CD4-positive, alpha-beta T cell treated with Interleukin-2 at 100 ng/mL for 4 hours (primary cell): ENCODE measurements at regions not wholly inside any gene's neighbourhood (a gene's known extent, or its start where the extent isn't known, plus 50 kb on each side); places are given as distances from the start of the nearest gene placed in this dataset.

ENCODE experiments used
- DNase-seq: peaks from one replicate; pipeline ENCODE4 v3.0.0-alpha.2; 2020; ENCODE audit warnings: low spot score

DNA sequence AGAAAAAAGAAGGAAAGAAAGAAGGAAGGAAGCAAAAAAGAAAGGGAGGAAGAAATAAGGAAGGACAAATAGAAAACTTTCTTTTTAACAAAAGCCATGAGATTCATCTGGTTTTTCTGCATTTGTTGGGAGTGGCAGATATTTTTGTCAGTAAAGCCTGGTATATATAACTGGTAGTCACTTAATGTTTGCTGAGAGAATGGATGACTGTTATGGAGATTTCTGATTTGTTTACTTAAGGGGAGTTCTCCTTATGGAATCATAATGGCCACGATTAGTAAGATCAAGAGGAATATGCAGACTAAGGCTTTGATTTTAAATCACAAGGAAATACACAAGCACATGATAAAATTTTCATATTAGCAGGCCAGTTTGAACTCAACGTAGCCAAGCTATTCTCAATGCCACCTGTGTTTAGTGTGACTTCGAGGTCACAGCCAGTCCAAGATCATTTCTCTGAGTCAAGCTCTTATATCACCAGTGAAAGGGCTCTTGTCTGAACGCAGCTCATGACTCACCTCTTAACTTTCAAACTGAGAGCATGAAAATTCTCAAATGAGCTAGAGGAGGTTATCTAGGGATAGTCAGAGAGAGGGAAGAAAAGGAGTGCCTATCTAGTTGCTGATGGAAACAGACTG is 445.1 kb upstream of the ZMIZ1 start:
- no peak for DNase-seq

GRCh38 chr10:78624791-78625190 is 444.0 kb upstream of the ZMIZ1 start:
- DNase-seq: no peak

- DNase-seq: no peak
These were observed 442.3 kb upstream of the ZMIZ1 start for GRCh38 chr10:78626471-78626870.

DNA sequence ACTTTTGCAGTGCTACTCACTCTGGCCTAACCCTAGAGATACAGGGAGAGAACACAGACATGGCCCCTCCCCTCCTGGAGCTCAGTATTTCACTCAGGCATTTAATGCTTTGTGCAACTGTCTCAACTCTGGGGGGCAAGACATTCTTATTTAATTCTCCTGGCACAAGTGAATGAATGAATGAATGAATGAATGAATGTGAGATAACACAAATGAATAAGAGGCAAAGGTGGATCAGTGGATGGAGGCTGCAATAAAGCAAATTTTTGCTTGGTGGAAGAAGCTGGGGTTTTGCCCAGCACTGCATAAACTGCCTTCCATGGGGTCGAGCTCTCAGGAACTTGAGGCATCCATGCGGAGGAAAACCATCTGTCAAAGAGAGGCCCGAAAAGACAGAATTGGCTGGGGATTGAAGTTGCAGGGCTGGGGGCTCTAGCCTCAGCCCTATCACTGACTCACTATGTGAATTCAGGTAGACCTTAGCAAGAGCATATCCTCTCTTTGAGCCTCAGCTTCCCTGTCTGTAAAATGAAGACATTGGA is 441.4 kb upstream of the ZMIZ1 start:
- no peak for DNase-seq

GRCh38 chr10:78628976-78629375 is 439.8 kb upstream of the ZMIZ1 start:
- DNase-seq: no peak

DNA sequence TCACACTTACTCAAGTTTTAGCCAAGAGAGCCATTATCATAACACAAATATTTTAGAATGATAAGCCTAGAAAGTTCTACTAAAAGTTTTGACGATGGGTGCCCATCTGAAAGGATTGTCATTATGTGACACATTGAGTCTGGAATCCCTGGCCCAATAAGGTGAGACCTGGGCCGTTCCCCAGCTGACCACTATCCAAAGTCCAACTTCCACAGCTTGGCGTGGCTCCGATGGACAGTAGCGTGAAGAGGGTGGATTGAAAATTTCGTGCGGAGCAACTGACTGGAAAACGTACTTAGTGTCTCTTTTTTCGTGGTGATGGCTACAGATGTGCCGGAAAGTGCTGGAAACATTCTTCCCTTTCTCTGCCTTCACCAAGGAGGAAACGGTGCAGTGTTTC is 439.0 kb upstream of the ZMIZ1 start:
- DNase-seq: no peak

DNA sequence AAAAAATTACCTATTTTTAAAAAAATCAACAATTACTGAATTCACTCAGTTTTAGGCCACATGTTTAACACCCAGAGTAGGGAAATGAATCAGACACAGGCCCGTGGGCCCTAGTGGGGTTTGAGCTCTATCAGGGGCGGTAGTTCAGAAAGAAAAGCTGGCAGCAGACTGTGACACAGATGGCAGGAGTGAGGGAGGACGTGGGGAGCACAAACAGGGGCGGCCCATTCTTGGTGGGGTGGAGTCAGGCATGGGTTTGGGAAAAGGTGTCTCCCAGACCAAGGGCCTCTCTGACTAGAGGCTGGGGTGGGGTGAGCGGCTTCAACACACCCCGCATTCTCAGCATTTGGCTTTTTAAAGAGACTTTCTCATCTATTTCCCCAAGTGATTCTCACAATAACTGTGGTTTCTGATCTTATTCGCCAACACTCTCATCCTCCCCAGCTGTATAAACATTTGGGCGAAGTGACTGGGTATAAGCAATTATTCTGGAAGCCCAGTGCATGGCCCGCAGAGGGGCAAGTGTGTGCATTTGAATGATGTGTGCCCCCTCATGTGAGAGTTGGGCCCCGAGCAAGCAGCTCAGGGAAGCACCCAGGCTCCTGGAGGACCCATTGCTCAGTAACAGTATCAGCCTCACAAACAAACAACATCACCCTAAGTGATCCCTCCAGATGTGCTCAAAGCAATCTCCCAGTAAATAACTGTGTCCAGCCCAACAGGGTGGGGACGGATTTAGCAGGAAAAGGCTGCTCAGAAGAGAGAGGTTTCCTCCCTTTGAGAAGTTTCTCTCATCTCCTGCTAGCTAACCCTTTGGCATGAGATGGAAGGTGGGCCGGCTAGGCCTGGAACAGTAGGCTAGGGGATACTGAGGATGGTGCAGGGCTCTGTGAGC is 437.6 kb upstream of the ZMIZ1 start:
- DNase-seq: no peak

GRCh38 chr10:78634389-78634815 is 434.4 kb upstream of the ZMIZ1 start:
- no peak for DNase-seq

DNA sequence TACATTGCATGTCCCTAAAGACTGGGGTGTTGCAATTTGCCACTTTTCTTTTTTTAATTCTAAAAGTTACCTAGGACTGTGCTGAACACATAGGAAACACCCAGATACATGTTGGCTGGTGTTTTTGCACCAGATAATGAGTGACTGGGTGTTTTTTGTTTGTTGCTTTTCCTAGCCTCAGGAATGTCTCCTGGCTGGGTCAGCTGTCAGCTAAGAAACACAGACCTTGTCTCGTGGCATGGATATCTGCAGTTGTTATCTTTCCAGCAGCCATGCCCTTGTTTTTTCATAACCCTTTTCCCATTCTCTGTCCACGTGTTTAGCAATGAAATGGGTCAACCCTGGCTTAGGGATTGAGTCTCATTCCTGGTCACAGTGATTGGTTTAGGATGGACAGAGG is 433.9 kb upstream of the ZMIZ1 start:
- no peak for DNase-seq

DNA sequence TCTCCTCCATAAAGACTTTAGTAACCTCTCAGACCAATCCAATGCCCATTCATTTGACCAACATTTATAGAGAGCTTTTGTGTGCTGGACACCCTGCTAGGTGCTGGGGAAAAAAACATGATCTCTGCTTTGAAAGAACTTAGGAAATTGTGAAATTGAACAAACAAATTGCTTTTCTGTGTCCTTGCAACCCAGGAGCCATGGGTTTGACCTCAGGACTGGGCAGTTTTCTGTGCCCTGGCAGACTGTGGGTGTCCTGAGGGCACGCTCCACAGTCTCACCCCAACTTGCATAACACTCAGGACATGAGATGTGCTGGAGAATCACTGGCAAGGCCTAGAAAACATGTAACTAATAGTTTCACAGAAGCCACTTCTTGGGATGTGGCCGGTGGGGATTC is 429.1 kb upstream of the ZMIZ1 start:
- no peak for DNase-seq

DNA sequence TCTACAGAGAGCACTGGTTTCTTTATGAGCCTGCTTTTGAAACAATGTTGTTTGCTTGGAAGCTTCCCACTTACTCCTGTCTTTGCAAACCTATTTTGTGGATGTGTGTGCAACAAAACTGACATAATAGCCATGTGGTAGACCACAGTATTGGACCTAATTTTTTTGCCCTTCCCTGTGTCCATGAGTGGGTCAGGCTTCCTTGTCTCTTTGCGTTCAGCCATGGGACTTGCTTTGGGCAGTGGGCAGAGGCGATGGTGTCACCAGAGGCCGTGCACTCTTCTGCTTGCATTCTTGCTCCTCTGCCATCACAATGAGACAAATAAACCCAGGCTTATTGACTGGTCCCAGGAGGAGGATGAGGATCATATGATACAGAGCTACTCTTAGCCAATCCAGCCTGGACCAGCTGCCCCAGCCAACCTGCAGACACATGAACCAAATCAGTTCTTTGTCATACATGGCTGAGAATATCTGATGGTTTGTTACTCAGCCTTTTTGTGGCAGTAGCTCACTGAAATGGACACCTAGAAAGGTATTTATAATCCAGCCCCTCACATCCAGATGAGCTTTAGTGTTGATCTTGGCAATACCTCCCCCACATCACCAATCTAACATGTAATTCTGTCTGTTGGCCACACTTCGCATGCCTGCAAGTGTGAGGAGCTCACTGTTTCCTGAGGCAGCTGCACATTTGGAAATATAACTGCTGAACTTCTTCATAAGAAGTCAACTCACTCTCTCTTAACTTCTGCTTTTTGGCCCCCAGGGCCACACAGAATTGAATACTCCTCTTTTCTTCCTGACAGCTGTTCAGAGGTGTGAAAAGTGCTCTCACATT is 427.8 kb upstream of the ZMIZ1 start:
- no peak for DNase-seq

- DNase-seq: no peak
These were observed 427.1 kb upstream of the ZMIZ1 start for GRCh38 chr10:78641693-78642092.

- no peak for DNase-seq
These were observed 426.4 kb upstream of the ZMIZ1 start for GRCh38 chr10:78642269-78642816.

GRCh38 chr10:78643513-78643912 is 425.3 kb upstream of the ZMIZ1 start:
- no peak for DNase-seq

- DNase-seq: no peak
These were observed 424.2 kb upstream of the ZMIZ1 start for GRCh38 chr10:78644550-78644949.

DNA sequence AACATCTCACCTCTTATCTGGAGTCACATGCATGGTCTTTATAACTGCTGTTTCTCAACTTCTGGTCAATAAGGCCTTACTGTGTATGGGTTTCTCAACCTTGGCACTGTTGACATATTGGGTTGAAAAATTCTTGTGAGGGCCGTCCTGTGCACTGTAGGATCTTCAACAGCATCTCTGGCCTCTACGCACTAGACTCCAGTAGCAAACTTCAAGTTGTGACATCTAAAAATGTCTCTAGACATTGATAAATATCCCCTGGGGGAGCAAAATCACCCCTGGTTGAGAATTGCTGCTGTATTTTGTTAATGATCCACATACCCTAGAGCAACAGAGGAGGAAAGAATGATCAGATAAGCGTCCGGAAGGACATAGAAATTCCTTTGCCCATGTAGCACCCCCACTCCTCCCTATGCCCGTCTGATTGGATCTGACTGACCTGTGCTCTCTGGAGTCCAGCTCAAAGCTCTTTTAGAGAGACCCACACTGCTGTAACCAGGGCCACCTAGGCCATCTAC is 423.5 kb upstream of the ZMIZ1 start:
- no peak for DNase-seq

DNA sequence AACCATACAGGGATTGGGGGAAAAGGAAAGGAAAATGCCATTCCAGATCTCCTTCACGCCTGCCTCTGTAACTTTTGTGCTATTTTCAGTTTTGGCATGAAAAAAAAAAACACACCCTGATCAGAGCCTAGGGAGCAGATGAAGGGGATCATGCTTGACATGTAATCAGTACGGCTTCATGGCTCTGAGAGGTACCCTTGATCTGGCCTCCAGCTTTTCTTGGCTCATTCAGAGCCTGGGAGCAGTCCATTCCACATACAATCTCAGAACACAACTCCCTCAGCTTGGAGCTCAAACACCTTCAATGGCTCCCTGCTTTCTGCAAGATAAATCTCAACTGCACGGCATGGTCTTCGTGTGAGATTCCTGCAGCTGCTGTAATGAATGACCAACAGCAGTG is 422.8 kb upstream of the ZMIZ1 start:
- DNase-seq: no peak

- DNase-seq: no peak
These were observed 420.4 kb upstream of the ZMIZ1 start for GRCh38 chr10:78648256-78648860.

DNA sequence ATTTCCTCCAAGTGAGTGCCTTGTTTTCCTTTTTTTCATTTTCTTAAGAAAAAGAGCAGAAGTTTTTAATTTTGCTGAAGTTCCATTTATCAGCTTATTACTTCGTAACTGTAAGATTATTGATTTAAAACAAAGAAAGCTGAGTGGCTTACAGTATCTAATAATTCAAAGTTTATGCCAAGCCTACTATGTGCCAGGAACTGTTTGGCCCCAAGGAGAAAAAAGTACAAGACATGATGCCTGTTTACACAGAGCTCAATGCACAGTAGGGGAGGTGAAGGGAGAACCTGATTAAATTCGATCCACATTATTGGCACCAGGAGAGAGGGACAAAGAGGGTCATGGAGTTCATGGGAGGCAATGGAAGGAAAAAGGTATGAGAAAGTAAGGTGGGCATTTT is 419.3 kb upstream of the ZMIZ1 start:
- no peak for DNase-seq

DNA sequence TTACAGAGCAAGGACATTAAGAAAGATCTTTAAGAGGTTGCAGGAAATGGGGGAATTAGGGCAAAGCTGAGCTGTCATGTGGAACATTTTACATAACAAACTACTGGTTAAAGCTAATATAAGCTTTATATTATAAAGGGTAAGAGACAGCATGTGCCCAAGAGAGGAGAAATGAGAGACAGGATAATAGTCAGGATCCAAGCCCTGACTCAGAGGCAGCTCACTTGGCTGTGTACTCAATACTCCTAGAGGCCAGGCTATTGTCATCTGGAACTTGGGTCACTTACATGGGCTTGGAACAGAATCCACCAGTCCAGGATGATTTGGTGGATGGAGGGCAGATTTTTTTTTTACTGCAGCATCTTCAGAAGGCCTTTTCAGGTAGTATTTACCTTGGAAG is 418.6 kb upstream of the ZMIZ1 start:
- no peak for DNase-seq

- no peak for DNase-seq
These were observed 417.5 kb upstream of the ZMIZ1 start for GRCh38 chr10:78651287-78651686.
